Psoas muscle (tissue), 7 donors: ENCODE measurements at regions not wholly inside any gene's neighbourhood (a gene's known extent, or its start where the extent isn't known, plus 50 kb on each side); places are given as distances from the start of the nearest gene placed in this dataset.

Experiments
- ATAC-seq, 4 donors: fragments of 200-7000 bp; cut with Tn5 transposase; one replicate each; pipeline ENCODE4 v1.9.1; 2020; ENCODE audit warnings: moderate library complexity in 3 of 4, mild to moderate bottlenecking in 2 of 4
- DNase-seq, 2 donors: peaks; one replicate each; pipeline ENCODE4 v3.0.0-alpha.2; 2020
- H3K27ac ChIP-seq: fragments of 200-600 bp; one replicate; pipeline ENCODE4 v1.8.0; 2022
- H3K27me3 ChIP-seq, 3 donors: fragments of 200-600 bp in 1 of 3; one replicate each; pipeline versions ENCODE4 v1.6.1 to v1.8.0; 2013 to 2022; ENCODE audit warnings: low read length in 2 of 3, mild to moderate bottlenecking in 2 of 3, moderate library complexity in 1 of 3; ENCODE audit not compliant: insufficient read depth in 3 of 3
- H3K36me3 ChIP-seq, 2 donors: fragments of 200-600 bp in 1 of 2; one replicate each; pipeline versions ENCODE4 v1.6.1 to v1.8.0; 2013 to 2022; ENCODE audit warnings: low read depth in 1 of 2, mild to moderate bottlenecking in 1 of 2, moderate library complexity in 1 of 2; ENCODE audit not compliant: insufficient read depth in 1 of 2
- H3K4me1 ChIP-seq: fragments of 200-600 bp; one replicate; pipeline ENCODE4 v1.8.0; 2022
- H3K4me3 ChIP-seq: fragments of 200-600 bp; one replicate; pipeline ENCODE4 v1.8.0; 2022; ENCODE audit warnings: mild to moderate bottlenecking
- H3K9me3 ChIP-seq: fragments of 200-600 bp; one replicate; pipeline ENCODE4 v1.8.0; 2022
- WGBS, 3 donors: extraction: QIAGEN DNeasy Blood & Tissue Kit; methylation state at CpG; one replicate each; pipeline versions ENCODE4 v1.1.6 to v1.1.7; 2013; 5-methylcytosine and 5-hydroxymethylcytosine counted together
- intact Hi-C, 2 donors: fragments of 100-400 bp; cut with DNase I; formaldehyde crosslinking; loops; one replicate each; pipeline versions ENCODE4 v1.11.0 to v1.14.2; 2022
- TF ChIP-seq, protein P1 (sequence below): fragments of 200-600 bp; IDR thresholded peaks from one replicate; pipeline ENCODE4 v1.8.0; 2022; ENCODE audit warnings: antibody characterized with exemption
- donor health status: healthy with polysubstance abuse.
- donor health status: DM: no; HTN: no; CAD: no; lungs with moderate emphysema.
- donor health status: Bipolar disorder and iron deficiency.
- donor health status: healthy.
- donor health status: DM: yes; HTN: yes; CAD: no.
- donor health status: DM: no; HTN: no; CAD: no.
- donor health status: DM: yes; HTN: yes; CAD: no.

DNA sequence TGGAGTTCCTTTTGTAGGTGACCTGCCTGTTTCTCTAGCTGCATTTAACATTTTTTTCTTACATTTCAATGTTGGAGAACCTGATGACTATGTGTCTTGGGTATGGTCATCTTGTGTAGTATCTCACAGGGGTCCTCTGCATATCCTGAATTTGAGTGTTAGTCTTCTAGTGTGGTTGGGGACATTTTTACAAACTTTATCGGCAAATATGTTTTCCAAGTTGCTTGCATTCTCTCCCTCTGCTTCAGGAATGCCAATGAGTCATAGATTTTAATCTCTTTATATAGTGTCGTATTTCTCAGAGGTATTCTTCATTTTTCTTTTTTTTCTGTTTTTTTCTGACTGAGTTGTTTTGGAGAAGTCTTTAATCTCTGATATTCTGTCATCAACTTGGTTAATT lies 684.0 kb downstream of the NCAM2 start:
- WGBS, 3 donors = 64 to 72% (median 67%) methylated on average over 2 of the region's 2 CpGs
- no peaks in the 10 kb centered on the region for H3K9me3 ChIP-seq
- DNase-seq (no peak), ATAC-seq (no peak)
- H3K4me1 ChIP-seq = no peaks in the 10 kb centered on the region
- intact Hi-C loops = no loop called here
- TF ChIP-seq, protein P1, sequence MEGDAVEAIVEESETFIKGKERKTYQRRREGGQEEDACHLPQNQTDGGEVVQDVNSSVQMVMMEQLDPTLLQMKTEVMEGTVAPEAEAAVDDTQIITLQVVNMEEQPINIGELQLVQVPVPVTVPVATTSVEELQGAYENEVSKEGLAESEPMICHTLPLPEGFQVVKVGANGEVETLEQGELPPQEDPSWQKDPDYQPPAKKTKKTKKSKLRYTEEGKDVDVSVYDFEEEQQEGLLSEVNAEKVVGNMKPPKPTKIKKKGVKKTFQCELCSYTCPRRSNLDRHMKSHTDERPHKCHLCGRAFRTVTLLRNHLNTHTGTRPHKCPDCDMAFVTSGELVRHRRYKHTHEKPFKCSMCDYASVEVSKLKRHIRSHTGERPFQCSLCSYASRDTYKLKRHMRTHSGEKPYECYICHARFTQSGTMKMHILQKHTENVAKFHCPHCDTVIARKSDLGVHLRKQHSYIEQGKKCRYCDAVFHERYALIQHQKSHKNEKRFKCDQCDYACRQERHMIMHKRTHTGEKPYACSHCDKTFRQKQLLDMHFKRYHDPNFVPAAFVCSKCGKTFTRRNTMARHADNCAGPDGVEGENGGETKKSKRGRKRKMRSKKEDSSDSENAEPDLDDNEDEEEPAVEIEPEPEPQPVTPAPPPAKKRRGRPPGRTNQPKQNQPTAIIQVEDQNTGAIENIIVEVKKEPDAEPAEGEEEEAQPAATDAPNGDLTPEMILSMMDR = no peak
- H3K4me3 ChIP-seq = no peak overlapping the region
- no peak overlapping the region for H3K27ac ChIP-seq
- no peaks in the 10 kb centered on the region for H3K36me3 ChIP-seq
- no peaks in the 10 kb centered on the region for H3K27me3 ChIP-seq

DNA sequence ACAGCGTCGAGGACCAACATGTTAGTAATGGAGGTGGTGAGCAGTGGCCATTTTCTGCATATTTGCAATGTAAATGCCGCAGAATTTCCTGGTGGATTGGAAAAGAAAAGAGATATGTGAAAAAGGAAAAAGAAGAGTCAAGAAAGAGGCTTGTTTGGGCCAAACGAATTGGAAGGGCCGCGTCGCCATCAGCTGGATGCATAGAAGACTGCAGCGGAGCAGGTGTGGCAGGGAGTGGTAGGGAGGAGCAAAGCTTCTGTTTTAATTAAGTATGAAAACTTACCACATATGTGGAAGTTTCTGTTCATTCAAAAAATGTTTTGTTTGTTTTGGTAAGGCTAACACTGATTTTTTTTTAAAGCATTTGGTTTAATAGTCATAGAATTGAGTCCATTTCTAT lies 690.7 kb downstream of the NCAM2 start:
- H3K4me1 ChIP-seq = no peaks in the 10 kb centered on the region
- H3K27ac ChIP-seq = no peak overlapping the region
- intact Hi-C loops = no loop called here
- ATAC-seq (no peak), DNase-seq (peak in 1 of 2 donors; percentile 35)
- H3K36me3 ChIP-seq = no peaks in the 10 kb centered on the region
- 58 to 61% (median 59%) methylated on average over 8 of the region's 8 CpGs for WGBS, 3 donors
- TF ChIP-seq, protein P1 = peak; percentile 4
- H3K27me3 ChIP-seq = no peaks in the 10 kb centered on the region
- H3K9me3 ChIP-seq = no peaks in the 10 kb centered on the region
- no peak overlapping the region for H3K4me3 ChIP-seq

DNA sequence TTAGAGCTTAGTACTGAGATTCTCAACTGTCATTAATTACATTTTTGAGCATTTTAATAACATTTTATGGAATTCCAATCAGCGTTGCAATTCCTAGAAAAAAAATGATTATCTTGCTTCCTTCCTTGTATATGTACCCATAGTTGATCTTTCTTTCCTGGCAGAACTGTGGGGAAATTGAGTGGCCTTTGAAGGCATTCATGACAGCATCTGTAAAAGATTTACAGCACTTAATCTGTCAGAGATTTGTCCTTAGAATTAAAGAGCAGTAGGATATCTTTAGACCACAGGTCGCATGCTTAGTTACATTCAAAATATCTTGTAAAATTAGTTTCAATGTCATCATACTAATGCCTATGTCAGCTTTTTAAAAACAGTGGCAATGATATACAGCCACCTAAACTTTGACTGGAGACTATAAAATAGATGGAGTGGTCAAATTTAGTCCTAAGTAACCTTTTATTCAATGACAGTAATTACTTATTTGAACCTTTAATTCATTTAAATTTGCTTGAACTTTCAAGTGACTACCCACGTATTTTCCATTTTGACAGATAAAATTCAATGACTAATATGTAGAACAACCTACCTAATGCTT lies 692.0 kb downstream of the NCAM2 start:
- ATAC-seq = no peak
- TF ChIP-seq, protein P1 = no peak
- no peaks in the 10 kb centered on the region for H3K27me3 ChIP-seq
- no peak overlapping the region for H3K4me3 ChIP-seq
- no peaks in the 10 kb centered on the region for H3K9me3 ChIP-seq
- H3K27ac ChIP-seq = no peak overlapping the region
- DNase-seq = no peak
- H3K36me3 ChIP-seq = no peaks in the 10 kb centered on the region
- 61 to 66% (median 62%) methylated on average over 3 of the region's 3 CpGs for WGBS, 3 donors
- no peaks in the 10 kb centered on the region for H3K4me1 ChIP-seq
- intact Hi-C loops = no loop called here

DNA sequence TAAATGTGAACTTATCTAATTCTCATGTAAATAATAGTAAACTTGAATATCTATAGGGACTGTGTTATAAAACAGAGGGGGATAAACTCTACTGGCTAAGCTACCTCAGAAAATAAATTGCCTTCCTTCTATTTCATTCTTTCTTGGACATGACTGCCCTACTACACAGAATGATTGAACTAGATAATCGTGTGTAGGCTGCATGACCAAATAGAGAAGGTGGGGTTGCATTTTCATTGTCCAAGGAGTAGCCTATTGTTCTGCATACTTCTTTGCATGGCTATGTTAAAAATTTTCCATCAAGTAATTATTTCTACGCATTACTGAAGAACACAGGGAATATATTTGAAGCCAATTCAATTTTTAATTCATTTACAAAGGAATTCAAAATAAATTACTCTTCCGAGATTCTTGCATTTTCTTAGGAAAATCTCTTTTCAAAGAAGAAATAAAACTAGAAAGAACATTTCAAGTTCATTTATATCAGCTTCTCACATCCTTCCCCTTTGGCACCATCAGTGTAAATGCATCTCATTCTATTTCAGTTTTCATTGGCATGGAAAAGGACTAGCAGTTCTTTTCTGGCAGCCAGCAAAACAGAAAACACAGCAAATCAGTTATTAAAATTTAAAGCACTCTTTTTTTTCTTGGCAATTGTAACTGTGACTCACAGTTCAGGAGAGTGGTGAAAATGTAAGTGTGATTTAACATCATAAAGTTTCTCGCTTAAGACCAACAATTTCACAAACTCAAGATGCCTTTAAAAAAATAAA lies 714.7 kb downstream of the NCAM2 start:
- 43 to 55% (median 47%) methylated on average over 4 of the region's 4 CpGs for WGBS, 3 donors
- Histone ChIP-seq H3K4me3 (no peak overlapping the region), H3K9me3 (no peaks in the 10 kb centered on the region), H3K27ac (no peak overlapping the region), H3K4me1 (no peaks in the 10 kb centered on the region), H3K36me3 (no peaks in the 10 kb centered on the region), H3K27me3 (no peaks in the 10 kb centered on the region)
- intact Hi-C loops = no loop called here
- DNase-seq (no peak), ATAC-seq (no peak)
- TF ChIP-seq, protein P1 = no peak
